BE2C (cell line): ENCODE measurements at regions not wholly inside any gene's neighbourhood (a gene's known extent, or its start where the extent isn't known, plus 50 kb on each side); places are given as distances from the start of the nearest gene placed in this dataset.
"Not testable (repeated sequence)": the region's sequence is repeated elsewhere in the genome, so short reads cannot be mapped to it uniquely, and the experiment has no call there.

ENCODE experiments used
- DNase-seq: peaks from one replicate; pipeline ENCODE4 v3.0.0-alpha.2; 2020
- H3K27me3 ChIP-seq: fragments of 250-450 bp; sonication (Bioruptor Pico); 2 replicates; pipeline ENCODE4 v1.5.1; 2020; ENCODE audit warnings: mild to moderate bottlenecking
- H3K36me3 ChIP-seq: fragments of 250-450 bp; sonication (Bioruptor Pico); 2 replicates; pipeline ENCODE4 v1.5.1; 2020; ENCODE audit warnings: mild to moderate bottlenecking
- H3K4me1 ChIP-seq: fragments of 250-450 bp; sonication (Bioruptor Pico); 2 replicates; pipeline ENCODE4 v1.5.1; 2020
- H3K4me3 ChIP-seq: 2 replicates; pipeline ENCODE4 v1.5.1; 2011; ENCODE audit warnings: low read depth, low read length
- H3K9me3 ChIP-seq: fragments of 250-450 bp; sonication (Bioruptor Pico); 2 replicates; pipeline ENCODE4 v1.5.1; 2020
- TF ChIP-seq, protein P1 (sequence below): IDR thresholded peaks from 2 replicates; pipeline ENCODE4 v1.5.1; 2012; ENCODE audit warnings: mild to moderate bottlenecking, low read depth, low read length

DNA sequence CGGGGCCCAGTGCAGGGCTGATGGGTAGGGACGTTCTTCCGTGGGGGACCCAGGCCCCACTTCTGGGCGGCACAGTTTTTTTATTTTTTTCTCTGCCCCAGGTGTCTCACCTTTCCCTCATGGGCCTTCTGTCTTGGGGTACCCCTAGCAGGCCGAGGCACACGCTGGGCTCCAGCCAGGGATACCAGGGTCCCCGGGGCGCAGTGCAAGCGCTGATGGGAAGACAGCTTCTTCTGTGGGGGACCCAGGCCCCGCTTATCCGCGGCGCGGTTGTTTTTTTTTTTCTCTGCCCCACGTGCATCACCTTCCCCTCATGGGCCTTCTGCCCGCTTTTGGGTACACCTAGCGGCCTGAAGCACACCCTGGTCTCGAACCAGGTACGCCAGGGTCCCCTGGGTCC lies 1481.0 kb upstream of the TPTE start:
- not testable (repeated sequence) for H3K4me1 ChIP-seq, H3K4me3 ChIP-seq, DNase-seq, H3K36me3 ChIP-seq, H3K9me3 ChIP-seq, H3K27me3 ChIP-seq

DNA sequence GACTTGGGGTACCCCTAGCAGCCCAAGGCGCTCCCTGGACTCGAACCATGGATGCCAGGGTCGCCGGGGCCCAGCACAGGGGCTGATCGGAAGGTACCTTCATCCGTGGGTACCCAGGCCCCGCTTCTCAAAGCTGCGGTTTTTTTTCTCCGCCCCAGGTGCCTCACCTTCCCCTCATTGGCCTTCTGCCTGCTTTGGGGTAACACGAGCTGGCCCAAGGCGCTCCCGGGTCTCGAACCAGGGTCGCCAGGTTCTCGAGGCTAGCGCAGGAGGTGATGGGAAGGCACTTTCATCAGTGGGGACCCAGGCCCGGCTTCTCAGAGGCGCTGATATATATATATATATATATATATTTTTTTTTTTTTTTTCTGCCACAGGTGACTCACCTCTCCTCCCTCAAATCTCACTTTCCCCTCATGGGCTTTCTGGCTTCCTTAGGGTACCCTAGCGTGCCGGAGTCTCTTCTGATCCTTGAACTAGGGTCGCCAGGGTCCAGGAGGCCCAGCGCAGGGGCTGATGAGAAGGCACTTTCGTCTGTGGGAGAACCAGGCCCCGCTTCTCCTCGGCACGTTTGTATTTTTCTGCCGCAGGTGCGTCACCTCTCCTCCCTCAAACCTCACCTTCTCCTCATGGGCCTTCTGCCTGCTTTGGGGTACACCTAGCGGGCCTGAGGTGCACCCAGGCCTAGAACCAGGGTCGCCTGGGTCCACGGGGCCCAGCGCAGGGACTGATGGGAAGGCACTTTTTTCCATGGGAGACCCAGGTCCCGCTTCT lies 1480.0 kb upstream of the TPTE start:
- H3K4me1 ChIP-seq, H3K36me3 ChIP-seq, H3K9me3 ChIP-seq, DNase-seq, H3K4me3 ChIP-seq, H3K27me3 ChIP-seq: not testable (repeated sequence)

DNA sequence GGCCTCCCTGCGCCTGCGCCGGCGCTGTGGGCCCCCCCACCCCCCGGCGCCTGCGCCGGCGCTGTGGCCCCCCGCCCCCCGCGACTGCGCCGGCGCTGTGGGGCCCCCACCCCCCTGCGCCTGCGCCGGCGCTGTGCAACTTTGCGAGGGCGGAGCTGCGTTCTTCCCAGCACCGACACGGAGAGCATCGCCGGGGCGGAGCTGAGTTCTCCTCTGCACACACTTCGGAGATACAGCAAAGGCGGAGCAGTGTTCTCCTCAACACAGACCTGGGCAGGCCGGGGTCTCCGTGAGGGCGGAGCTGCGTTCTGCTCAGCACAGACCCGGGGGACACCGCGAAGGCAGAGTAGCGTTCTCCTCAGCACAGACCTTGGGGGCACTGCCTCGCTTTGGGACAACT lies 1478.3 kb upstream of the TPTE start:
- H3K4me1 ChIP-seq, DNase-seq, H3K9me3 ChIP-seq, H3K27me3 ChIP-seq, H3K36me3 ChIP-seq, H3K4me3 ChIP-seq: not testable (repeated sequence)

DNA sequence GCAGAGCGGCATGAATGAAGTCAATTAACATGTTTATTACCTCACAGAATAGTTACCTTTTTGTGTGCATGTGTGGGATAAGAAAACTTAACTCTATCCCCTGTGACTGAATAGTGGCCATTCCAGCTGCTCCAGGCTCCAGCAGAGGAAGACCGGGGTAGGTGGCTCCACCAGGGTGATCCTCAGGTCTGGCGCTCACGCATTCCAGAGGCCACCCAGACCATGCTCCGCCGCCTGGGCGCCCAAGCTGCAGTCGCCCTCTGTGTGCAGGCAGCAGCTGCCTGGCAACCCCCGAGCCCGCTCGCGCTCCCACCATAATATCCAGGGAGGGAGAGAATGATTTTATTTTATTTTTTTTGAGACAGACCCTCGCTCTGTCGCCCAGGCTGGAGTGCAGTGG lies 1474.5 kb upstream of the TPTE start:
- not testable (repeated sequence) for H3K36me3 ChIP-seq, H3K4me1 ChIP-seq, H3K9me3 ChIP-seq, DNase-seq, H3K27me3 ChIP-seq, H3K4me3 ChIP-seq

DNA sequence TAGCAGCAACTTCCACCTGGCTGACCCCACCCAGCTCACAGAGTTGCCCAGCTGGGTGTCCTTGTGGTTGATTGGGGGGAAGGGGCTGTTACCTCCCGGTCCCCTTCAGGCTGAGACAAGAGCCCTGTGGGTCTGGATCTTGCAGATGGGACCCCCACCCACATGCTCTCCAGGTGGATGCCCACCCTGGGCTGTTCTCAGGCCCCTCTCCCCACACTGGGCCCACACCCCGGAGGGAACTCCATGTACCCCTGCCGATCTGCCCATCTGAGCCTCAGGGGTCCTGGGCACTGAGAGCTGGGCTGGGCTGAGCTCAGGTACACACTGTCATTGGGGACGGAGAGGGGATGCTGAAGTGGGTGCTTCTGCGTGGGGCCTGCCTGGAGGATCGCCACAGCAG lies 1453.9 kb upstream of the TPTE start:
- not testable (repeated sequence) for H3K4me1 ChIP-seq, DNase-seq

DNA sequence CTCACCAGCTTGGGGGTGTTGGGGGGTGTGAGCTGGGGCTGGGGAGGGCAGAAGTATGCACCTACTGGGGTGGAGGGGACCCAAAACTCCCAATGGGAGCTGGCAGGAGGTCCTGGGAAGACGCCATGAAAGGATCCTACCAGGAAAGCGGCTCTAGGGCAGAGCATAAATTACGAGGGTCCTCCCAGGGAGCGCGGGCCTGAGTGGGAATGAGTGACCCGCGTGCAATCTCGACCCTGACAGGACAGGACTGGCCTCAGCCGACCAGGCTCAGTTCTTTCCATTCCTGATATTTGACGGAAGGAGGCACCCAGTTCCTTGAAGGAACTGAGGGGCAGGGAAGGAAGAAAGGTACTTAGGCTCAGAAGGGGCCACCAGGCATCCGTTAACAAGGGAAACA lies 1452.8 kb upstream of the TPTE start:
- H3K4me3 ChIP-seq, H3K36me3 ChIP-seq, DNase-seq, H3K9me3 ChIP-seq, H3K27me3 ChIP-seq, H3K4me1 ChIP-seq: not testable (repeated sequence)

More for the DNA sequence above, 1453.9 kb upstream of the TPTE start:
- not testable (repeated sequence) for H3K36me3 ChIP-seq, H3K27me3 ChIP-seq, H3K9me3 ChIP-seq, H3K4me3 ChIP-seq

DNA sequence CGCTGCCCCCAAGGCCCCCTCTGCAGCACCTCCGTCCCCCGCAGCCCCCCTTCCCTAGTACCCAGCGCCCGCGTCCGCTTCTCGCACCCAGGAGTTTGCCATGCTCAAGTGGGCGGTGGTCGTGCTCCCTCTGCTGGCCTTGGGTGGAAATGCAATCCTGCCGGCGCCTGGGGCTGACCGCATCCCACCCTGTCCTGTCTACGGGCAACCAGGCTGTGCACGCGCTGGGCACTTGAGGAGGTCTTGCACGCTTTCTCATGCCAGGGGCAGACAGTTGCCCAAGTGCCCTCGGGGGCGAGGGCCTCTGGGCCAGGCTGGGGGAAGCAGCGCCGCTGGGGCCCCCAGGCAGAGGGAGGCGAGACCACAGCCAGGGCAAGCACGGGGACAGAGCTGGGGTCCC lies 1450.7 kb upstream of the TPTE start:
- H3K4me1 ChIP-seq, H3K4me3 ChIP-seq, H3K27me3 ChIP-seq, H3K36me3 ChIP-seq, H3K9me3 ChIP-seq: not testable (repeated sequence)
- TF ChIP-seq, protein P1, sequence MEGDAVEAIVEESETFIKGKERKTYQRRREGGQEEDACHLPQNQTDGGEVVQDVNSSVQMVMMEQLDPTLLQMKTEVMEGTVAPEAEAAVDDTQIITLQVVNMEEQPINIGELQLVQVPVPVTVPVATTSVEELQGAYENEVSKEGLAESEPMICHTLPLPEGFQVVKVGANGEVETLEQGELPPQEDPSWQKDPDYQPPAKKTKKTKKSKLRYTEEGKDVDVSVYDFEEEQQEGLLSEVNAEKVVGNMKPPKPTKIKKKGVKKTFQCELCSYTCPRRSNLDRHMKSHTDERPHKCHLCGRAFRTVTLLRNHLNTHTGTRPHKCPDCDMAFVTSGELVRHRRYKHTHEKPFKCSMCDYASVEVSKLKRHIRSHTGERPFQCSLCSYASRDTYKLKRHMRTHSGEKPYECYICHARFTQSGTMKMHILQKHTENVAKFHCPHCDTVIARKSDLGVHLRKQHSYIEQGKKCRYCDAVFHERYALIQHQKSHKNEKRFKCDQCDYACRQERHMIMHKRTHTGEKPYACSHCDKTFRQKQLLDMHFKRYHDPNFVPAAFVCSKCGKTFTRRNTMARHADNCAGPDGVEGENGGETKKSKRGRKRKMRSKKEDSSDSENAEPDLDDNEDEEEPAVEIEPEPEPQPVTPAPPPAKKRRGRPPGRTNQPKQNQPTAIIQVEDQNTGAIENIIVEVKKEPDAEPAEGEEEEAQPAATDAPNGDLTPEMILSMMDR = 0 out of 2 replicates have a peak, but pooled peaks have one; percentile 12
- peak; percentile 18 for DNase-seq

DNA sequence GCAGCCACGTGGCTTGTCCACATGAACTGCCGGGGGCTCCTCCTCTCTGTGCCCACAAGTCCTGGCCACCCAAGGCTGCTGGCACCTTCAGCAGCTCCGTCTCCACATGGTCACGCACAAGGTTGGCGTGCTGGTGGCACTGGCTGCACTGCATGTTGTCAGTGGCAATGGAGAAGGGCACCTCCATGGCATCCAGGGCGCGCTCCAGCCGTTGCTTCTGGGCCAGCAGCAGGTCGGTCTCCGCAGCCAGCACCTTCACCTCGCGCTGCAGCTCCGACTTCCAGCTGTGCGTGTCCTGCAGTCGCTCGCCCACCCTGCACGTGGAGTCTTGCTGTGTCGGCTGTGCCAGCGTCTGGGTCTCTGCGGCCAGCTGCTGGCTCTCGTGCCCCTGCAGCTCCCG lies 1448.4 kb upstream of the TPTE start:
- not testable (repeated sequence) for H3K4me1 ChIP-seq, H3K4me3 ChIP-seq, H3K36me3 ChIP-seq, H3K27me3 ChIP-seq, H3K9me3 ChIP-seq, DNase-seq

DNA sequence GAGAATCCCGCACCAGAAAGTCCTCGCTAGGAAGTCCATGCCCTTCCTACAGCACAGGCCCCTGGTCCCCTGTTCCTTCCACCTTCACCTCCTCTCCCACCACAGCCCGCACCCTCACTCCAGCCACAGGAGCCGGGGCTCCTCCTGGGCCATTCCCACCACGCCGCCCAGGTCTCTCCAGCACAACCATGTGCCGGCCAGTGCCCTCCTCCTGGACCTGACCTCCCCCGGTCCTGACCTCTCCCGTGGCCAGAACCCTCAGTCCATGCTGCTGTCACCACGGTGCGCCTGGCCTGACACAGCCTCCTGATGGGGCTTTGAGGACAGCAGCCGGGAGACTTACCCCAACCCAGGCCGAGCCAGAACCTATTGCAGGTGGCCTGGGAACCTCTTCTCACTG lies 1446.6 kb upstream of the TPTE start:
- DNase-seq, H3K4me1 ChIP-seq, H3K36me3 ChIP-seq, H3K27me3 ChIP-seq, H3K4me3 ChIP-seq, H3K9me3 ChIP-seq: not testable (repeated sequence)

DNA sequence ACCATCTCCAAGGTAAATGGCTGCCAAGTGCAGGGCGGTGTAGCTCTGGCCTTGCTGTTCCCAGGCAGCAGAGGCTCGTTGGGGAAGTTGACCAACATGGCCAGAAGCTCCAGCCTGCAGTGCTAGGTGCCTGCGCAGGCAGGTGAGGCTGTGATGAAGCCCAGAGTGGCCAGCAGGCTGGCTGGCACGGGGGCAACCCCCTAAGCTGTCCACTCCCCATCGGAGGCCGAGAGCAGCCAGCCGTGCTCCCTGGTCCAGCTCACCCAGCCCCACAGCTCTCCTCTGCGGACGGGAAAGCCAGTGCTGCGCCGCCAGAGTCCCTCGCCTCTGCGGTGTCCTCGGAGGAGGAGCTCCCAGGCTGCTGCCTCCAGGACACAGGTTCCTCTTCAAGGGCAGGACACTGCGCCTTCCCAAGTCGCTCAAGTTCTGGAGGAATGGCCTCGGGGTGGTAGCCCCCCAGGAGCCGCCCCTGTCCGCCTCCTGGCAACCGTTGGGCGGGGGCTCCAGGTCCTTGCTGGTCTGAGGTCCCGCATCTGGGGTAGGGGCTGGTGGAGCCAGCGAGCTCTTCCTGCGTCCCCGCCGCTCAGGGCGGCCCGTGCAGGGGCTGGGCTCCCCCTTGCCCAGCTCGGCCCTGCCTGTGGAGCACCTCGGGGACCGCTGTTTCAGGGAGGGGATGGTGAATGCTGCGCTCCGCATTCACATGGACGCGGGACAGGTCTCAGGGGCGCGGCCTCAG lies 1438.1 kb upstream of the TPTE start:
- H3K36me3 ChIP-seq, H3K4me3 ChIP-seq, H3K27me3 ChIP-seq: not testable (repeated sequence)

DNA sequence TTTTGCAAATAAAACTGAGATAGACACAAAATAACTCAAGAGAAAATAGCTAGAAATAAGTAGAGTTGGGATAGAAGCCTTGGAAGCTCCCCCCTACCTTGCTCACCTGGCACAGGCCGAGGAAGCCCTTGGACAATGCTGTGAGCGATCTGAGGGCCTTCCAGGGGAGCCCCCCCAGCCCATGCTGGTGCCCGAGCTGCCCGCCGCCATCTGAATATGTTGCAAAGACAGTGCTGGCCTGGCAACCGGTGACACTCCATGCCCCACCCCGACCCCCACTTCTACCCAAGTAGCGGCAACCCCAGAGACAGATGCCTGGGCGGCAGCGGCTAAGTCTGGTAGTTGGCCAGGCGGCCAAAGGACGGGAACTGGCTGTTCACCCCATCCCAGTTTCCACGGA lies 1435.1 kb upstream of the TPTE start:
- not testable (repeated sequence) for H3K4me3 ChIP-seq, H3K36me3 ChIP-seq, H3K9me3 ChIP-seq, DNase-seq, H3K4me1 ChIP-seq, H3K27me3 ChIP-seq

More for the DNA sequence above, 1438.1 kb upstream of the TPTE start:
- DNase-seq, H3K9me3 ChIP-seq, H3K4me1 ChIP-seq: not testable (repeated sequence)

DNA sequence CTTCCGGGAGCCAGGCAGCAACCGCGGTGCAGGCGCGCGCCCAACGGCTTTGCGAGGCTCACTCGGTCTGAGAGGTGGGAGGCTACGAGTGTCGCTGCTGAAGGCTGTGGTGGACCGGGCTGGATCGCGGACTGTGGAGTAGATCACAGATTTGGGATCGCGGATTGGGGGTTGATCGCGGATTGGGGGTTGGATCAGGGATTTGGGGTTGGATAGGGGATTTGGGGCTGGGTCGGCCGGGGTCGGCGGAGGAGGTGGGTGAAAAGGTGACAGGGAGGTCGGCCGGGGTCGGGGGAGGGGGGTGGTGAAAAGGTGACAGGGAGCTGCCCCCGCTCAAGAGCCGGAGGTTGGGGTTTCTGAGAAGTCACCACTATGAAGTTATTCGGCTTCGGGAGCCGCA lies 1433.6 kb upstream of the TPTE start:
- not testable (repeated sequence) for H3K4me3 ChIP-seq, H3K36me3 ChIP-seq, DNase-seq, H3K9me3 ChIP-seq, H3K4me1 ChIP-seq, H3K27me3 ChIP-seq

DNA sequence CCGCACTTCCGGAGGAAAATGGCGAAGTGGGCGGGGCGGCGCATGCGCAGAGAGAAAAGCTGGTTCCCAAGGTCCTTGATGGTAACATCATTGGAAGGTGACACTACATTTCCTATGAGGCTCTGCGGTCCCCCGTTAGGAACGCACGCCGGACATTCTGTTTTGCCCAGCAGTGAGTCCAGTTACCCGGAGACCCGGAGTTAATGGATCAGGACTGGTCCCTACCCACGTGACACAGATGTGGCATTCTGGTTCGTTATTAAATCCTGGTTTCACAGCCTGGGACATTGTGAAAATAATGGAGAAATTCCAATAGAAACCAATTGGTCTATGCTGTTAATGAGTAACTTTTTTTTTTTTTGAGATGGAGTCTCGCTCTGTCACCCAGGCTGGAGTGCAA lies 1391.6 kb upstream of the TPTE start:
- H3K36me3 ChIP-seq, H3K4me1 ChIP-seq, DNase-seq, H3K4me3 ChIP-seq, H3K27me3 ChIP-seq, H3K9me3 ChIP-seq: not testable (repeated sequence)

DNA sequence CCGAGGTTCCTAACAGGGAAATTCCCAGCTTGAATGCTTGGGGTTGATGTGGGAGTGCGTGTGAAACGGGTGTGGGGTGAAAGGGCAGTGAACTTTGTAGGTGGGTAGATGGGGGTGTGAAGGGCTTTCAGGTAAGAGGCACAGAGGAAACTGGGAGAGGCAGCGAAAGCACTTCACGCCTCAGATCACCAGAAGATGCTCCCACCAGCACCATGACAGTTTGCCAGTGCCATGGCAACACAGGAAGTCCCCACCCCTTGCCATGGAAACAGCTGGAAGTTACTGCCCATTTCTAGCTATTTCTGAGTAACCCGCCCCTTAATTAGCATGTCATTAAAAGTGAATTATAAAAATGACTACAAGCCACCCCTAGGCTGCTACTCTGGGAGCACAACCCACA lies 1390.6 kb upstream of the TPTE start:
- not testable (repeated sequence) for H3K4me3 ChIP-seq, H3K27me3 ChIP-seq, H3K9me3 ChIP-seq, H3K4me1 ChIP-seq, H3K36me3 ChIP-seq
- peak; percentile 5 for DNase-seq
